ENCODE measurements at regions not wholly inside any gene's neighbourhood (a gene's known extent, or its start where the extent isn't known, plus 50 kb on each side); places are given as distances from the start of the nearest gene placed in this dataset.

GRCh38 chr15:100707229-100707628, 104.8 kb downstream of the ASB7 start:
- Histone ChIP-seq H3K4me3 (no peak overlapping the region), H3K27ac (no peak overlapping the region), H3K9me3 (no peaks in the 10 kb centered on the region), H3K27me3 (no peaks in the 10 kb centered on the region), H3K36me3 (no peaks in the 10 kb centered on the region), H3K4me1 (peaks cover 8% of the 10 kb centered on the region)
- intact Hi-C loops (cut with DNase I) = no loop called here
- peak in 1 of 2 donors; percentile 16 for DNase-seq (ENCODE audit: extremely low spot score in 2 of 2)
- TF ChIP-seq CTCF (IDR thresholded peaks at IDR 0.05) (no peak), POLR2A (IDR thresholded peaks at IDR 0.05) (no peak), POLR2AphosphoS5 (IDR thresholded peaks at IDR 0.05; ENCODE audit: insufficient read depth in 1 of 2, low read depth in 1 of 2) (no peak)

- H3K27ac ChIP-seq = no peak overlapping the region
- intact Hi-C loops (cut with DNase I) = no loop called here
- no peaks in the 10 kb centered on the region for H3K27me3 ChIP-seq
- no peaks in the 10 kb centered on the region for H3K9me3 ChIP-seq
- TF ChIP-seq POLR2A (IDR thresholded peaks at IDR 0.05) (no peak), POLR2AphosphoS5 (IDR thresholded peaks at IDR 0.05; ENCODE audit: insufficient read depth in 1 of 2, low read depth in 1 of 2) (no peak), CTCF (IDR thresholded peaks at IDR 0.05) (no peak)
- peak in 1 of 2 donors; percentile 75 for DNase-seq (ENCODE audit: extremely low spot score in 2 of 2)
- no peak overlapping the region for H3K4me3 ChIP-seq
- H3K4me1 ChIP-seq = peaks cover 20% of the 10 kb centered on the region
- no peaks in the 10 kb centered on the region for H3K36me3 ChIP-seq
Observed at GRCh38 chr15:100708916-100709315, 106.5 kb downstream of the ASB7 start.

GRCh38 chr15:100710222-100710621, 107.8 kb downstream of the ASB7 start:
- intact Hi-C loops (cut with DNase I) = no loop called here
- Histone ChIP-seq H3K9me3 (no peaks in the 10 kb centered on the region), H3K4me1 (peaks cover 20% of the 10 kb centered on the region), H3K4me3 (no peak overlapping the region), H3K27ac (no peak overlapping the region), H3K36me3 (no peaks in the 10 kb centered on the region), H3K27me3 (no peaks in the 10 kb centered on the region)
- TF ChIP-seq POLR2A (IDR thresholded peaks at IDR 0.05) (no peak), POLR2AphosphoS5 (IDR thresholded peaks at IDR 0.05; ENCODE audit: insufficient read depth in 1 of 2, low read depth in 1 of 2) (no peak), CTCF (IDR thresholded peaks at IDR 0.05) (no peak)
- peak in 1 of 2 donors; percentile 94 for DNase-seq (ENCODE audit: extremely low spot score in 2 of 2)

GRCh38 chr15:100710744-100711515, 108.5 kb downstream of the ASB7 start:
- no peak overlapping the region for H3K4me3 ChIP-seq
- no peaks in the 10 kb centered on the region for H3K36me3 ChIP-seq
- no peaks in the 10 kb centered on the region for H3K27me3 ChIP-seq
- peaks cover 20% of the 10 kb centered on the region for H3K4me1 ChIP-seq
- peak in 1 of 2 donors; percentile 85 for DNase-seq (ENCODE audit: extremely low spot score in 2 of 2)
- H3K9me3 ChIP-seq = no peaks in the 10 kb centered on the region
- intact Hi-C loops (cut with DNase I) = no loop called here
- H3K27ac ChIP-seq = no peak overlapping the region
- TF ChIP-seq POLR2A (IDR thresholded peaks at IDR 0.05) (no peak), POLR2AphosphoS5 (IDR thresholded peaks at IDR 0.05; ENCODE audit: insufficient read depth in 1 of 2, low read depth in 1 of 2) (no peak), CTCF (IDR thresholded peaks at IDR 0.05) (no peak)

- no peaks in the 10 kb centered on the region for H3K27me3 ChIP-seq
- peak in 1 of 2 donors; percentile 67 for DNase-seq (ENCODE audit: extremely low spot score in 2 of 2)
- H3K36me3 ChIP-seq = no peaks in the 10 kb centered on the region
- H3K27ac ChIP-seq = peak overlapping the region; percentile 69
- peaks cover 20% of the 10 kb centered on the region for H3K4me1 ChIP-seq
- H3K9me3 ChIP-seq = no peaks in the 10 kb centered on the region
- intact Hi-C loops (cut with DNase I) = no loop called here
- H3K4me3 ChIP-seq = no peak overlapping the region
- TF ChIP-seq POLR2AphosphoS5 (IDR thresholded peaks at IDR 0.05; ENCODE audit: insufficient read depth in 1 of 2, low read depth in 1 of 2) = no peak
- TF ChIP-seq CTCF (IDR thresholded peaks at IDR 0.05) = no peak
- TF ChIP-seq POLR2A (IDR thresholded peaks at IDR 0.05) = no peak
Observed at GRCh38 chr15:100711516-100712021, 109.2 kb downstream of the ASB7 start.

All from vagina (tissue), 2 donors.